ENCODE measurements at regions not wholly inside any gene's neighbourhood (a gene's known extent, or its start where the extent isn't known, plus 50 kb on each side); places are given as distances from the start of the nearest gene placed in this dataset.

DNA sequence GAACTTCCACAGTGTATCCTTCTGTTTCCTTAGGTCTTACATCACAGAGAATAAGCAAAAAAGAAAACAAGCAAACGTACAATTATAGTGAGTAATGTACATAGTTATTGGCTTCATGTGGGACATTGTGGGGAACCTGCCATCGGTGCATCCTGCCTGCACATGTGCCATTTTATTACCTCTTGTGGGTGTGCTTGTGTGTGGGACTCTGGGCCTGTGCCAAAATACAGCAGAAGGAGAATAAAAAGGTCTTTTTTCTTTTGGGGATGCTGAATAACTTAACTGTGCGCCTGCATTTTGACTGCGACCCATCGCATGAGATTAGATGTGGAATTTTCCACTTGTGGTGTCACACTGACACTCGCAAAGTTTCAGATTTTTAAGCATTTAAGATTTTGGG, 169.6 kb upstream of the DCBLD2 start:
- no peak for DNase-seq

DNA sequence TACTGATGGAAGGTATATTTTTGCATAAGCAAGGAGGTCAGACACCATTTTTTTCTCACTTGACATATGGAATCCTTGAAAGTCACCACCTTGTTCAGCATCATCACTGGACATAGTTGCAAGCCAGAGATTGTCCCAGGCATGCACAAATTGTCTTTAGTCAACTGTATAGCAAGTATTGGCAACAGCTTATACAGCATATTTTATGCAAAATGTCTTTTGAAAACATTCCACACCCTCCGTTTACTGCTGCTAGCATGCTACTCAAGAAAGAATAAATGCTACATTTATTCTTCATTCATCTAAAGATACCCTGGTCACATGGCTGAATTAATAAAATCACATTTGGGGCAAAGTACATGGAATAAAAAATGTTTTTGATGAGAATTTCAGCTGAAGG, 168.5 kb upstream of the DCBLD2 start:
- DNase-seq = no peak

DNA sequence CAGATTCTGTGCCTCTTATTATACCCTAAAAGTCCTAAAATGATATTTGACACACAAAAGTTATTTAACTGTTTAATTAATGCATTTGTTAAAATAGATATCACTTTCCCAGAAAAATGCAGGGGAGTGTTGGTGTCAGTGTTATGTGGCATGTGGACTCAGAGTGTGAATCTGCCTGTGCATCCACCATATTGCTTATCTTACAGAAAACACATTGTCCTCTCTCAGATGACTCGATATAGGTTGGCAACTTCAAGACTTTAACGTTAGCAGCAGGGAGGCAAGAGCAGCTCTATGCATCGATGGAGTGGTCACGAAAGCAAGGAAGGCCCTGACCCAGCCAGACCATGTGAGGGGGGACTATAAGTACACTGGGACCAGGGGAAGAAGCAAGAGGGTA, 165.4 kb upstream of the DCBLD2 start:
- no peak for DNase-seq

DNA sequence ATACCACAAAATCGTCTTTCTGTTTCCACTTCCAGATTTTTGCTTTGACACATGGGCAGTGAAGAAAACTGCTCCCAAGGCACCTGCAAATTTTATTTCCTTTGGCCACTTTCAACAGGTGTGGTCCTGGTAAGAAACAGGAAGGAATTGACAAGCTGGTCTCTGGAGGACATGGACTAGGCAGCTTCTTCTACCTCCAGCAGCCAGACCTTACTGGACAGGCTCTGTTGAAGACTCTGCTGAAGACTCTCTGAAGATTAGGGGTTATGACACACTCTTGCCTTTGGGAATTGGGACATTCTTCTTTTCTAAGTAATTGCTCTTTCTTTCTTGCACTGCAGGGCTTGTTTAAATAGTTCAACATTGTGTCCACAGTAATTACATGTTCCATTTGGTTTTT, 147.7 kb upstream of the DCBLD2 start:
- DNase-seq = no peak

DNA sequence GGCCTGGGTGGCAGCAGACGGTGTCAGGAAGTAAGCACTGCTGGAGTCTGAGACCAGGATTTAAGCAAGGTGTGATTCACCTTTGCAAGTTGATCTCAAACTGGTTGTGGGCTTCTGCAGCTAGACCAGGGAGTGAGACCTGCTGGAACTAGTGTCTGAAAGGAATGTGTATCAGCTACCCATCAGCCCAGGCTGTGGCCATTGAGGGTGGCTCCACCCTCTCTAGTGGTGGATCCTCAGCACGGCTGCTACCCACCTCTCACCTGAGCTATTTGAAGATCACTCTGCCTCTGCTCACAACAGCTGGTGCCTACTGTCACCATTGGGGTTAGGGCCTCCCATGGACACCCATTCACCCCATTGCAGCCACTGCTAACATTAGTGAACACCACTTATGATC, 140.3 kb upstream of the DCBLD2 start:
- no peak for DNase-seq

DNA sequence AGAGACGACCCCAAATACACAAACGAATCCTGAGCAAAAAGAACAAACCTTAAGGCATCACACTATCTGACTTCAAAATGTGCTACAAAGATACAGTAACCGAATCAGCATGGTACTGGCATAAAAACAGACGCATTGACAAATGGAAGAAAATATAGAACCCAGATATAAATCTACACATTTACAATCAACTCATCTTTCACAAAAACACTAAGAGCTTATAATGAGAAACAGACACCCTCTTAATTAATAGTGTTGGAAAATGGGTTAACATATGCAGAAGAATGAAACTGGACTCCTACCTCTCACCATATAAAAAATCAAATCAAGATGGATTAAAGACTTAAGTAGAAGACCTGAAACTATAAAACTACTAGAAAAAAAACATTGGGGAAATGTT, 130.3 kb upstream of the DCBLD2 start:
- no peak for DNase-seq

DNA sequence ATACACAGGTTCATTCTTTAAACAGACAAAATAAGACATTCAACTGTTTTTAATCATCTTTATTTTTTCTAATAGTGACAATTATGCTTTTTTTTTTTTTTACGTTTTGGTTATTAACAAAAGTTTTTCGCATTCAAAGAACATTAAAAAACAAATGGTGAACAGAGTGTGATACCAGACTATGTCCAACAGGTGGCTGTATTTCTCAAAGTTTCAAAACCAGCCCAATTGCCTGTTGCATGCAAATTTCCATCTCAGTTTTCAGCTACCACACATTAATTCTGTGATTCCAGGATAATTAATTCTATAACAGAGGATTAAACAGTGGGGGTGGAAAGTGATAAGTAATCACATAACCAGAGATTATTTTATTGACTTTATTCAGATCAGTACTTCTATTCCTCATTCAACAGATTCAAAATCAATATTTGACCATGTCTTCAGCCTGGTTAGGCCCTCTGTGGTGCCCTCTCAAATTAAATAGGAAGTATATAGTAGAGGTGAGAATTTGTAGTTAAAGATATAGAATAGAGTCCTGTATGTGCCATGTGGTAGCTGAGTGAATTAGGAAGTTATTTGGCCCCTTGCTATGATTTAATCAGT, 122.2 kb upstream of the DCBLD2 start:
- DNase-seq = peak; percentile 14

DNA sequence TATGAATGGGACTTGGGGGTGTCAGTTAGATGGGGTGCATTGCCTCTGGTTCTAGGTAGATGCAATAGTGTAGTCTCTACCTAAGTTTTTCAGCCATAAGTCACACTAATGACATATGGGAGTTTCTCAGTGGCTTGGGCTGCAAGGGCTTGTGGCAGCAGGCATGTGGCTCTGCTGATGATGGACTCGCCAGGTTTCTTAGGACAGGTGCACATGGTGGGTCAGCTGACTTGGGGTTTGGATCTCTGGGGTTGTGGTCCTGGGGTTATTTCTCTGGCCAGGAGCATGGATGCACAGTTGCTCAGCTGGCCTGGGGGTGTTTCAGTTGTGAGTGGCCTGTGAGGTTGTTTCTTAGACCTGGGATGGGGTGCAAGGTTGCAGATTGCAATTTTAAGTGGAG, 120.0 kb upstream of the DCBLD2 start:
- DNase-seq = no peak

DNA sequence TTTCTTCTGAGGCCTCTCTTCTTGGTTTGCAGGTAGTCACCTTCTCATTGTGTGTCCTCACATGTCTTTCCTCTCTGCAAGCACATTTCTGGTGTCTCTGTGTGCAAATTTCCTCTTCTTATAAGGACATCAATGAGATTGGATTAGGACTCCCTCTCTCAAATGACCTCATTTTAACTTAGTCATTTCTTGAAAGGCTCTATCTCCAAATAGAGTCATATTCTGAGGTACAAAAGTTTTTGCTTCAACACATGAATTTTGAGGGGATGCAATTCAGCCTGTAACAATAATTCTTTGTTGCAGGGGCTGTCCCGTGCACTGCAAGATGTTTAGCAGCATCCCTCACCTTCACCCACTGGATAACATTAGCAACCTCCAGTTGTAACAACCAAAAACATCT, 115.0 kb upstream of the DCBLD2 start:
- DNase-seq = no peak

DNA sequence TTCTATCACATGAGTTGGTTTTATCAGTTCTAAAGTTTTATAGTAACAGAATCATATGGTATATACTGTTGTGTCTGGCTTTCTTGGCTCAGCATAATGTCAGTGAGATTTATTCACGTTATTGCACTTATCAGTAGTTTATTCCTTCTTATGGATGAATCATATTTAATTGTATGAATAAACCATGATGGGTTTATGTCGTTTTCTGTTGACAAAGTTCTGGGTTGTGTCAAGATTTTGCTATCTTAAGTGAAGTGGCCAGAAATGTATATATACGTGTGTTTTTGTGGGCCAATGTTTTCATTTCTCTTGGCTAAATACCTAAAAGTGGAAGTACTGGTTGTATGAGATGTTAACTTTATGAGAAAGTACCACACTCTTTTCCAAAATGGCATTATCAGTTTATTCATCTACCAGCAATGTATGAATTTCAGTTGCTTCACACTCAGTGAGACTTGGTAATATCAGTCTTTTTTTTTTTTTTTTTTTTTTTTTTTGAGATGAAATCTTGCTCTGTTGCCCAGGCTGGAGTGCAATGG, 112.4 kb upstream of the DCBLD2 start:
- DNase-seq = no peak

DNA sequence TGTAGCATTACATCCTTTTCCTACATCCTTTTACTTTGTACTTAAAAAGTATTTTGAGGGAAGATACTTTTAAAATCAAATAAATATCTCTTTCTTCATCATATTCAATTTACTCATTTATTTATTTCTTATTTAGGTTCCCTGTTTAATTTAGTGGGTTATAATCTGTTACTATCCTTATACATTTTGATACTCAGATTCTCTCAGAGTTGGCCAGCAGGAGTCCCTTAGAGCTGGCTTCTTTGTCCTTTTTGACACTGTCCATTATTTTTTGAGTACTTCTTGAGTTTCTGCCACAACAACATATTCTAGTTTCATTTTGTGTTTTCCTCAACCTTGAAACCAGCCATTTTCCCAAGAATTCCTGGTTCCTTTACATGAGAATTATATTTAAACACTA, 111.6 kb upstream of the DCBLD2 start:
- DNase-seq = no peak

DNA sequence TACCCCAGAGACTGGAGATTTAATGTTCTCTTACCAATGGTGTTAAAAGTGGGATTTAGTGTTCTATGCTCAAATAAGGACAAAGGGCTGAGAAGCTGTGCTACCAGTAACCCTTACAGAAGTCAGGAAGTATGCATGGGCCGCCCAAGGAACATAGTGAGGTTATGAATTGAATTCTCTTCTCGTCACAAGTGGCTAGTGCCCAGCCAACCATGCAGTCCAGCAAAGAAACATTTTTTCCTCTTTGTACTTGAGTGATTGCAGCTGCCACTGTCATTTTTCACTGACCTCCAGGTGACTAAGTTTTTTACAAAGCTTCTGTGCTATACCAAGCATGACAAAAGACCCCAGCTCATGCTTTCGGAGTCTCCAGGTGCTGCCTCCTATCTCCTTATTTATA, 110.6 kb upstream of the DCBLD2 start:
- DNase-seq = no peak

DNA sequence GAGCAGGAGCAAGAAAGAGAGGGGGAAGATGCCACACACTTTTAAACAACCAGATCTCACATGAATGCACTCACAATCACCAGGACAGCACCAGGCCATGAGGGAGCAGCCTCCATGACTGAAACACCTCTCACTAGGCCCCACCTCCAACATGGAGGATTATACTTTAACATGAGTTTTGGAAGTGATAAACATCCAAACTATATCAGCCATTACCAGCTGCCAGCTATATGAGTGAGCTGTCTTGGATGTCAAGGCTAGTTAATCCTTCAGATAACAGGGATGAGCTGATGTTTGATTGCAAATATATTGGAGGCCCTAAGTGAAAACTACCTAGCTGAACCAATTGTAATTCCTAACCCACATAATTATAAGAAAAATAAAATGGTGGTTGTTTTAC, 108.4 kb upstream of the DCBLD2 start:
- no peak for DNase-seq

DNA sequence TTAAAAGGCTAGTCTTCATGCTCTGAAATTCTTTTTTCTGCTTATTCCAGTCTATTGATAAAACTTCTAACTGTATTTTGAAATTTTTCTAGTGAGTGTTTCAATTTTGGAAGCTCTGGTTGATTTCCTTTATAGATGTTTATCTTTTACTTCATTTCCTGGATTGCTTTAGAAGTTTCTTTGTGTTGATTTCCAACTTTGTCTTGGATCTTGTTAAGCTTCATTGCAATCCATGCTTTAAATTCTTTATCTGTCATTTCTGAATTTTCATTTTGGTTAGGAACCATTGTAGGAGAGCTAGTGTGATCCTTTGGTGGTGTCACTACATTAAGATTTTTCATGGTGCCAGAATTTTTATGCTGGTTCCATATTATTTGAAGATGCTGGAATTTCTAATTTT, 105.2 kb upstream of the DCBLD2 start:
- no peak for DNase-seq

DNA sequence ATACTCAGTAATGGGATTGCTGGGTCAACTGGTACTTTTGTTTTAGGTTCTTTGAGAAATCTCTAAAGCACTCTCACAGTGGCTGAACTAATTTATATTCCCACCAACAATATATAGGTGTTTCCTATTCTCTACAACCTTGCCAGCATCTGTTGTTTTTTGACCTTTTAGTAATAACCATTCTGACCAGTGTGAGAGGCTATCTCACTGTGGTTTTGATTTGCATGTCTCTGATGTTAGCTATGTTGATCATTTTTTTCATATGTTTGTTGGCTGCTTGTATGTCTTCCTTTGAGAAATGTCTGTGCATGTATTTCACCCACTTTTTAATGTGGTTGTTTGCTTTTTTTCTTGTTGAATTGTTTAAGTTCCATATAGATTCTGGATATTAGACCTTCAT, 98.2 kb upstream of the DCBLD2 start:
- no peak for DNase-seq

DNA sequence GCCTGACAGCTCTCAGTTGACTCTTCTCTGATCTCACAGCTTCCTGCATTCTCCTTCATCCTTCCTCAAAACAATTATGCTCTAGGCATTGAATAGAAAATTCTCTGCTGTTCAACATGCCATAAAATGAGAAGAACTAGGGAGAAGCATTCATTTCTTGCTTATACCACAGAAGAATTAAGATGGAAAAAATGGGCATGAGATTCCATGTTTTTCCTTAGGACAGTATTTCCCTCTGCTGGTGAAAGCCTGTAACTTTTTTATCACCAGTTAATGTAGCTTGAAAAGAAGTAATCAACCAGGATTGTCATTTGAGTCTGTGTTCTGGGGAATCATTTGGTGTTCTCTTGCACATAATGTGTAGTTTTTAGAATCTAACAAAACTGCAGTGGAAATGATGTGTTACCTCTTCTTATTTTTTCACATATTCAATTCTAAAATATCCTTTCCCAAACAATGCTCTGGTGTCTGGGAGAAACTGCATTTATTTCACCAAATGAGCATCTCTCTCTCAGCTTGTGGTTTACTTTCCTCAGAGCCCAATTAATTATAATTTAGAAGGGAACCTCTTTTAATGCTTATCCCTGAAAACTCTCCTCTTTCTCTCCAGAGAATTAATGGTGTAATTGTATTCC, 92.8 kb upstream of the DCBLD2 start:
- no peak for DNase-seq

DNA sequence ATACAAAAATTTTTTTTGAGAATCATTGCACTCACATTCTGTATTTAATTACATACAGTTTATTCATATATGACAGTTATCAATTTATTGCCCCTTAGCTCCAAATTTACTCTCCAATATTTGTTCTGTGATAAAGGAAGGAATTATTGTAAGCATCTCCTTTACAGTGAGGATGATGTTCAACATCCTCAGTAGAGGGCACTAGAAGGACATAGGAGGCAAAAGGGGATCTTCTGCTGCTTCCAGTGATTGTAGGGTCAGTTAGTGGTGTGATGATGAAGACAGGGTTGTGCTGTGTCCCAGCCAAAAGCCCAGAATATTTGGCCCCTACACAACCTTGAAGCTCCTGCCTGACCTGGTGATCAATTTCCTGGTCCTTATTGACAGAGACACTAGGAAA, 89.9 kb upstream of the DCBLD2 start:
- no peak for DNase-seq

DNA sequence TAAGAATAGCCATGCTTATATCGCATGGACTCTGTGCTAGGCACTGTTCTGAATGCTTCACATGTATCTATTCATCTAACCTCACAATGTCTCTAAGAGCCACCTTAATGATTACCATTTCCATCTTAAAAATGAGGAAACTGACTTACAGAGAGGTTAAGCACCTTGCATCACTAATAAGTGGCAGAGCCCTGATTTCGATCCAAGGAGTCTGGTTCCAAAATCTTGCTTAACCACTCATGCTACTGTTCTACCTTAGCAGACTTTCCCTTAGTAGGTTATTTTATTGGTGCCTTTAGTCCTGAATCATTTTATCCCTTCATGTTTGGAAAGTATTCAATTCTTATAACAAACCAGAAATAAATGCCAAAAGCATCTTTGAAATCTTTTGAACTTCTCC, 89.2 kb upstream of the DCBLD2 start:
- no peak for DNase-seq

DNA sequence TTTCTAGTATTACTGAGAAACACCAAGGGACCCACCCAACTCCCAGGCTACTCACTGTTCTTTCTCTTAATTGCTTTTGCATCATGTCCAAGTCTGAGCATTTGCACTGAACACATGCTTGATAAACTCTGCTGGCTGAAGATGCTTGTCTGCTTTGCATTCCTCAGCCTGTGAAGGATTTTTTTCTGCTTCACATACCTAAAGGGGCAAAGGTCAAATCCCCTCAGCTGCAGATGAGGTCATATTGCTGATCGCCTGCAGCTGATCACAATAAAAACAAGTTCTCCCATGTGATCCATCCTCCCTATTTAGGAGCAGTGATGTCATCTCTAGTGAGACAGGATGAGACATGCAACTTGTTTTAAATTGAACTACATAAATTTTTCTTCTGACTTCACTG, 84.6 kb upstream of the DCBLD2 start:
- no peak for DNase-seq

DNA sequence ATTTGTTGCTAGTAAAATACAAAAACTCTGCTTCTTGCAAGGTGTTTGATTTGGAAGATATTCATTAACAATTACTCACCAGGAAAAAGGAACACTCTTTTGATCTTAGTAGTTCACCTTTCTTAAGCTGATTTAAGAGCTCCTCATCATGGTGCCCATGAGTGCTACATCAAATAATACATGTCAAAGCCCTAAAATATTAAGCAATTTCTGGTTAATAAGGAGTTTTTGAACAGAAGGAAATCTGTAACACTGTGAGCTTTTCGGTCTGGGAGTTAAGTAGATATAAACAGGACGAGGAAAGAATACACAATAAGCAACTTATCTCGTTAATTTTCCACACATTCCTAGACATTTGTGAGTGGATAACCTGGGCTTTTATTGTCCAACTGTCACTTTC, 83.9 kb upstream of the DCBLD2 start:
- DNase-seq = no peak

DNA sequence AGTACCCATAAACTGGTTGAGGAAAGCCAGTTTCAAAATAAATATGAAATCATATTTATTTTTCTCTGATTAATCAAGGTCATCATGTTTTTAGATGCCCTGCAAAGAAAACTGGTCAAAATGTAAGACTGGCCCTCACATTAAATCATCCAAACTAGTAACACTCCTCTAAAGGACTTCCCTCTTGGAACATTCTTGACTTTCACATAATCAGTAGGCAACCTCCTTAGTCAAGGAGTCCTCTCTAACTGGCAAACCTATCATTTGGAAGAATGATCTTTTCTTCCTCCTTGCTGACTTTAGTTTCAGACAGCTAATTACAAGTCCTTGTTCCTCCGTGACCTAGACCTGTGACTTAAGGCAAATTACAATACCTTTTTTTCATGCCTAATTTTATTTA, 82.5 kb upstream of the DCBLD2 start:
- no peak for DNase-seq

DNA sequence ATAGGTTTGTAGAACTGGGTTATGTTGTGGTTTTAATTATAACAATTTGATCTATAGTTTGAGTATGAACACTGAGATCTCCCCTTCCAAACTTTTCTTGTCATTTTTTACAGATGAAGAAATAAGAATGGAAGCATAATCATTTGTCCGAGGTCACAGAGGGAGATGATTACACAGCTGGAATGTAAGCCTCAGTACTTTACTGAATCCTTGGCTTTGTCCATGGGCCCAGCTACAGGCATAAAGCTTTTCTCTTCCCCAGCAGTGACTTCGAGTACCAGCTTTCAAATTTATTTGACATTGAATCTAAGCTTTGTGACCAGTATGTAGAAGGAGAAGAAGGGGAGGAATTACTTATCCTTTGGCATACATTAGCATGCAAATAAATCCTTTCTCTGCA, 80.9 kb upstream of the DCBLD2 start:
- no peak for DNase-seq

DNA sequence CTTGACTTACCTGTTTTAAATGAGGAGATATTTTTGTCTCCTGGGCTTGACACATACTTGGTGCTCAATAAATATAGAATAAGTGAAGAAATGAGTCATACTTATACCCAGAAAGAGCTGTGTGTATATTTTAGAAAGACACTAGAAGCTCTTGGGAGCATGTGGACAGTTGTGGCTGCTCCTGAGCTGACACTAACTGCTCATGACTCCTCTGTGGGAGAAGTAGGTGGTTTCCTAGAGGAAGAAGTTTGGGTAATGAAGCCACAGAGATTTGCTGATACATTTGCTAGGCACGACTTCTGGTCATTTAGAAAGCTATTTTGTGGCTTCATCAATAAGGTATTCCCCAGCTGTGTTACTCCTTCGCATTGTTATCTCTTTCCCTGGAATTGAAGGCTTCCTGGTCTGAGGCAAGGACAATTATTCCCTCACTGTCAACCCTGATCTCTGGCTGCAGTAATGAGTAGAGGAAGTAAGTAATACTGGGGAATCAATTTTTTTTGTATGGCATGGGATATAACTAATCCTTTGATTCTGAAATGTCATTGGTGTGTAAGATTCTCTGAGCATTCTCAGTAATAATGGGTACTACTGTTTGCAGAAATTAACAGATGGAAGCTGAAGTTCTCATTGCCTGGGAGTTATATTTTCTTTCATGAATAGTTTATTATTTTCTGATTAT, 79.6 kb upstream of the DCBLD2 start:
- peak; percentile 47 for DNase-seq

DNA sequence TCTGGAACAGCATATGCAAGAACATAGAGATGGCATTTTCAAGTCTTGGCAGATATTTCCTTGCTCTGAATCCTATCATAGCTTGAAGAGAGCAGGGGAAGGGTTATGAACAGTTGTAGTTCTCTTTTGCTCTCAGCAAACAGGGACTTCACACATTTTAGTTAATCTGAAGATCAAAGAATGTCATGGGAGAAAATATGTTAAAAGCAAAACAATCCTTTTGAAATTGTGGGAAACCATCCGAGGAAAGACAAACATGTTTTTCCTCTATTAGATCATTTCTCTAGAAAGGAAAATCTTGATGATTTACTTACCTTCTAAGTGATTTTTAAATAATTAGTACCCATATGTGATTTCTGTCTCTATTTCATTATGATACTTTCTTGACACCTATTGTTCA, 77.8 kb upstream of the DCBLD2 start:
- DNase-seq = no peak
